NB4 (cell line): ENCODE measurements at regions not wholly inside any gene's neighbourhood (a gene's known extent, or its start where the extent isn't known, plus 50 kb on each side); places are given as distances from the start of the nearest gene placed in this dataset.

Experiments
- CTCF ChIP-seq: IDR thresholded peaks from one replicate; pipeline ENCODE4 v1.5.1; 2012; ENCODE audit warnings: low read depth, low read length
- MAX ChIP-seq: IDR thresholded peaks from 2 replicates; pipeline ENCODE4 v1.6.1; 2011; ENCODE audit warnings: low read depth, low read length
- MYC ChIP-seq: IDR thresholded peaks from 2 replicates; pipeline ENCODE4 v1.6.1; 2011; ENCODE audit warnings: low read depth, low read length
- POLR2A ChIP-seq: IDR thresholded peaks from 2 replicates; pipeline ENCODE4 v1.6.1; 2011; ENCODE audit warnings: mild to moderate bottlenecking; ENCODE audit not compliant: insufficient read length; ENCODE audit errors: extremely low read depth

GRCh38 chr11:119525867-119526196 is 102.9 kb upstream of the THY1 start:
- no peak for TF ChIP-seq CTCF
- no peak for TF ChIP-seq POLR2A
- TF ChIP-seq MYC, result no peak
- TF ChIP-seq MAX, result no peak
